Gastroesophageal sphincter (tissue), 4 donors: ENCODE measurements at regions not wholly inside any gene's neighbourhood (a gene's known extent, or its start where the extent isn't known, plus 50 kb on each side); places are given as distances from the start of the nearest gene placed in this dataset.

ENCODE experiments used
- ATAC-seq: fragments of 150-250 bp; one replicate; pipeline ENCODE4 v1.9.1; 2016; ENCODE audit warnings: mild to moderate bottlenecking, moderate library complexity
- H3K27ac ChIP-seq, 4 donors: fragments of 200-600 bp; sonication (generic) in 3 of 4; 1 replicate in 3 of 4; 2 replicates in 1 of 4; pipeline ENCODE4 v1.5.1; 2016 to 2019
- H3K27me3 ChIP-seq: fragments of 200-600 bp; sonication (generic); one replicate; pipeline ENCODE4 v1.5.1; 2019
- H3K36me3 ChIP-seq, 2 donors: fragments of 200-600 bp; sonication (generic); one replicate each; pipeline ENCODE4 v1.5.1; 2019; ENCODE audit warnings: control low read depth in 1 of 2
- H3K4me1 ChIP-seq, 3 donors: fragments of 200-600 bp; sonication (generic); 1 replicate in 2 of 3; 2 replicates in 1 of 3; pipeline ENCODE4 v1.5.1; 2016 to 2019; ENCODE audit warnings: control low read depth in 2 of 3
- H3K4me3 ChIP-seq, 2 donors: fragments of 200-600 bp; sonication (generic); one replicate each; pipeline ENCODE4 v1.5.1; 2019; ENCODE audit warnings: mild to moderate bottlenecking in 1 of 2, moderate library complexity in 1 of 2
- H3K9me3 ChIP-seq, 3 donors: fragments of 200-600 bp; sonication (generic); one replicate each; pipeline ENCODE4 v1.5.1; 2017 to 2019; ENCODE audit warnings: control low read depth in 2 of 3
- EP300 ChIP-seq: sonication (generic); formaldehyde crosslinking; IDR thresholded peaks from one replicate; pipeline ENCODE4 v1.6.1; 2017; ENCODE audit warnings: antibody characterized with exemption, mild to moderate bottlenecking
- POLR2A ChIP-seq, 2 donors: fragments of 450-650 bp; IDR thresholded peaks; one replicate each; pipeline ENCODE4 v1.6.1; 2017; ENCODE audit warnings: antibody characterized with exemption in 2 of 2, mild to moderate bottlenecking in 2 of 2, moderate library complexity in 1 of 2
- POLR2AphosphoS5 ChIP-seq: sonication (generic); formaldehyde crosslinking; IDR thresholded peaks from one replicate; pipeline ENCODE4 v1.6.1; 2017; ENCODE audit warnings: antibody characterized with exemption
- whole genome bisulfite sequencing, 2 donors: methylation state at CpG; one replicate each; pipeline ENCODE4 v1.1.5; 2018; ENCODE audit warnings: low coverage in 1 of 2; 5-methylcytosine and 5-hydroxymethylcytosine counted together
- TF ChIP-seq, protein P1 (sequence below), 4 experiments: fragments of 200-600 bp in 2 of 4; fragments of 450-650 bp in 2 of 4; sonication (generic) in 1 of 4; IDR thresholded peaks; one replicate each; pipeline ENCODE4 v1.5.1; 2017 to 2019; ENCODE audit warnings: antibody characterized with exemption in 4 of 4, mild to moderate bottlenecking in 2 of 4, moderate library complexity in 2 of 4

DNA sequence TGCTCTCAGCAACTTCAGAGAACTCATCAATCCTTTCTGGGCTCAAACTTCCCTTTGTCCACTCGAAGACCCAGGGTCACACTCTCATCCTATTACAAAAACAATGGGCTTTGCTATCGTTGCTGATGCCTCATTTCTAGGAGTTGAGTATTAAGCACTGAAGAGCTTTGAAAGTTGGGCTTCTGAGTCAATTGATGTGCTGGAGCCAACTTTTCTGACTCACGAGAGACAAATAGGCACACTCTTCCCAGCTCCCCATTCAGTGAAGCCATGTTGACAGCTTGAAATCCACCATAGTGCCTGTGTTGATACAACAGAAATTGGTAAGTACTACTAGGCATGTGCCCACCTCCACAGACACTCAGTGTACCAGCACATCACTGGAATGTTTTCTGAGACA is 97.5 kb upstream of the PRSS58 start:
- no peak for TF ChIP-seq POLR2A (IDR thresholded peaks at IDR 0.05)
- no peak for TF ChIP-seq POLR2AphosphoS5
- TF ChIP-seq, protein P1, sequence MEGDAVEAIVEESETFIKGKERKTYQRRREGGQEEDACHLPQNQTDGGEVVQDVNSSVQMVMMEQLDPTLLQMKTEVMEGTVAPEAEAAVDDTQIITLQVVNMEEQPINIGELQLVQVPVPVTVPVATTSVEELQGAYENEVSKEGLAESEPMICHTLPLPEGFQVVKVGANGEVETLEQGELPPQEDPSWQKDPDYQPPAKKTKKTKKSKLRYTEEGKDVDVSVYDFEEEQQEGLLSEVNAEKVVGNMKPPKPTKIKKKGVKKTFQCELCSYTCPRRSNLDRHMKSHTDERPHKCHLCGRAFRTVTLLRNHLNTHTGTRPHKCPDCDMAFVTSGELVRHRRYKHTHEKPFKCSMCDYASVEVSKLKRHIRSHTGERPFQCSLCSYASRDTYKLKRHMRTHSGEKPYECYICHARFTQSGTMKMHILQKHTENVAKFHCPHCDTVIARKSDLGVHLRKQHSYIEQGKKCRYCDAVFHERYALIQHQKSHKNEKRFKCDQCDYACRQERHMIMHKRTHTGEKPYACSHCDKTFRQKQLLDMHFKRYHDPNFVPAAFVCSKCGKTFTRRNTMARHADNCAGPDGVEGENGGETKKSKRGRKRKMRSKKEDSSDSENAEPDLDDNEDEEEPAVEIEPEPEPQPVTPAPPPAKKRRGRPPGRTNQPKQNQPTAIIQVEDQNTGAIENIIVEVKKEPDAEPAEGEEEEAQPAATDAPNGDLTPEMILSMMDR (IDR thresholded peaks at IDR 0.05): no peak
- TF ChIP-seq EP300: no peak
- WGBS, 2 donors: 24 to 54% methylated on average over 2 to 3 of the region's 3 CpGs
- ATAC-seq: no peak
- Histone ChIP-seq H3K27me3 (peaks cover 6% of the 10 kb centered on the region), H3K9me3 (no peaks in the 10 kb centered on the region), H3K27ac (no peak overlapping the region), H3K4me3 (no peak overlapping the region), H3K4me1 (no peaks in the 10 kb centered on the region), H3K36me3 (no peaks in the 10 kb centered on the region)

DNA sequence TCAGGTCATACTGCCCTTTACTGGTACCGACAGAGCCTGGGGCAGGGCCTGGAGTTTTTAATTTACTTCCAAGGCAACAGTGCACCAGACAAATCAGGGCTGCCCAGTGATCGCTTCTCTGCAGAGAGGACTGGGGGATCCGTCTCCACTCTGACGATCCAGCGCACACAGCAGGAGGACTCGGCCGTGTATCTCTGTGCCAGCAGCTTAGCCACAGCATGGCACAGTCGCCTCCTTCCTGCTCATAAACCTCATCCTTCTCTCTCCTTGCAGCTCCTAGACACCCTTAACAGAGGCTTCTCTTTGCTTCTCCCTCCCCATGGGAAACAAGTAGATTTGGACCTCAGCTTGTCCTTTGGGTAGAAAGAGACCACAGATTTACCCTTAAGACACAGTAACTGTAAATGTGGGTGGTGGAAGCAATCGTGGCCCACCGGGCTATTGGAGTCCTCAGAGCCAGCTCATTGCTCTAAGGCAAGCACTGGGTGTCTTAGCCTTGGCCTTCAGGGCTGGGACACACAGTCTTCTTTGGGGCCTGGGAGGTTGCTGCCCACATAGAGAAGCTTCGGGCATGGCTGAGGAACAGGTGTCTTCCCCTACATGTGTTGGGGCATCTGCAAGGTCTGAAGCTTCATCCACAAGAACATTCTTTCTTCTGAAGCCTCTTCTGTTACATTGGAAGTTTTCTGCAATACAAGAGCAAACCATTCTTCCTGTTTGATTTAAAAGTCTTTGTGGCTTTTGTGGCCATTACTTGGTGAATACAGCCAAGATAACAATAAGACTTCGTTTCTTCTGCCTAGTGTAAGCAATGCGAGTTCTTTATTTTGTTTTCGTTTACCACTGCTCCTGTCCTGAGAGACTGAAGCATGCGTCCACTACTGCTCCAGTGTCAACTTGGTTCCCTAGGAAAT is 95.5 kb upstream of the PRSS58 start:
- no peaks in the 10 kb centered on the region for H3K36me3 ChIP-seq
- 69% methylated on average over 11 to 14 of the region's 15 CpGs for whole genome bisulfite sequencing, 2 donors
- no peak overlapping the region for H3K27ac ChIP-seq
- no peaks in the 10 kb centered on the region for H3K9me3 ChIP-seq
- no peak for ATAC-seq
- no peak overlapping the region for H3K4me3 ChIP-seq
- TF ChIP-seq POLR2A (IDR thresholded peaks at IDR 0.05): no peak
- H3K4me1 ChIP-seq: no peaks in the 10 kb centered on the region
- H3K27me3 ChIP-seq: peaks cover 11% of the 10 kb centered on the region

DNA sequence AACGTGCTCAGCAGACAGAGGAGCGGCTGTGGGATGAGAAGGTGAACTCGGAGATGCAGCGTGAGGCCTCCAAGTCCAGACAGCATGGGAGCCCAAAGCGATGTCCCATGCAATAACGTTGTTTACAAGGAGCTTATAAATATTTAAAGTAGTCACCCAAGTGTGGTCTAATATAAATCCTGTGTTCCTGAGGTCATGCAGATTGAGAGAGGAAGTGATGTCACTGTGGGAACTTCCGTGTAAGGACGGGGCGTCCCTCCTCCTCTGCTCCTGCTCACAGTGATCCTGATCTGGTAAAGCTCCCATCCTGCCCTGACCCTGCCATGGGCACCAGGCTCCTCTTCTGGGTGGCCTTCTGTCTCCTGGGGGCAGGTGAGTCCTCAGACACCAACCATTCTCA is 94.7 kb upstream of the PRSS58 start:
- H3K36me3 ChIP-seq: no peaks in the 10 kb centered on the region
- no peaks in the 10 kb centered on the region for H3K4me1 ChIP-seq
- H3K4me3 ChIP-seq: no peak overlapping the region
- no peak for ATAC-seq
- peaks cover 11% of the 10 kb centered on the region for H3K27me3 ChIP-seq
- H3K9me3 ChIP-seq: no peaks in the 10 kb centered on the region
- no peak overlapping the region for H3K27ac ChIP-seq
- WGBS, 2 donors: 62 to 67% methylated on average over 4 to 9 of the region's 9 CpGs
- no peak for TF ChIP-seq POLR2AphosphoS5
- TF ChIP-seq, protein P1 (IDR thresholded peaks at IDR 0.05): no peak
- no peak for TF ChIP-seq POLR2A (IDR thresholded peaks at IDR 0.05)
- TF ChIP-seq EP300: no peak

DNA sequence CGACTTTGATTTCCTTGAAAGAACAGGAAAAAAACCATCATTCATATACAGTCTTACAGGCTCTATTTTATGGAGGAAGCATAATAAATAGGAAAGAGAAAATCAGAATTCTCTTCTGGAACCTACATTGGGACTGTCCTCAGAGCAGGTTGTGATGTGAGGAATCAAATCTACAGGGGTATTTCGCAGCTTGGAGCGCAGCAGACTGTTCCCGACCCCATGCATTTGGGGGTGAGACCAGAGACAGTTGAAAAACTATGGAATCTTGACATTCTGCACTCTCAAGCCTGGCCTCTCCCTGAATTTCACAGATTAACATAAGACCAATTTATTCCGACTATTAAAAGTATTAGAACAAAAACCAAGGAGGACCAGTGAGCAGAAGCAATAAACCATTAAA is 93.3 kb upstream of the PRSS58 start:
- no peaks in the 10 kb centered on the region for H3K9me3 ChIP-seq
- TF ChIP-seq POLR2A (IDR thresholded peaks at IDR 0.05) (no peak), POLR2AphosphoS5 (no peak), EP300 (no peak)
- TF ChIP-seq, protein P1 (IDR thresholded peaks at IDR 0.05): no peak
- H3K27ac ChIP-seq: no peak overlapping the region
- H3K4me1 ChIP-seq: no peaks in the 10 kb centered on the region
- peaks cover 11% of the 10 kb centered on the region for H3K27me3 ChIP-seq
- WGBS, 2 donors: 57 to 80% methylated on average over 5 of the region's 5 CpGs
- no peaks in the 10 kb centered on the region for H3K36me3 ChIP-seq
- ATAC-seq: no peak
- no peak overlapping the region for H3K4me3 ChIP-seq

DNA sequence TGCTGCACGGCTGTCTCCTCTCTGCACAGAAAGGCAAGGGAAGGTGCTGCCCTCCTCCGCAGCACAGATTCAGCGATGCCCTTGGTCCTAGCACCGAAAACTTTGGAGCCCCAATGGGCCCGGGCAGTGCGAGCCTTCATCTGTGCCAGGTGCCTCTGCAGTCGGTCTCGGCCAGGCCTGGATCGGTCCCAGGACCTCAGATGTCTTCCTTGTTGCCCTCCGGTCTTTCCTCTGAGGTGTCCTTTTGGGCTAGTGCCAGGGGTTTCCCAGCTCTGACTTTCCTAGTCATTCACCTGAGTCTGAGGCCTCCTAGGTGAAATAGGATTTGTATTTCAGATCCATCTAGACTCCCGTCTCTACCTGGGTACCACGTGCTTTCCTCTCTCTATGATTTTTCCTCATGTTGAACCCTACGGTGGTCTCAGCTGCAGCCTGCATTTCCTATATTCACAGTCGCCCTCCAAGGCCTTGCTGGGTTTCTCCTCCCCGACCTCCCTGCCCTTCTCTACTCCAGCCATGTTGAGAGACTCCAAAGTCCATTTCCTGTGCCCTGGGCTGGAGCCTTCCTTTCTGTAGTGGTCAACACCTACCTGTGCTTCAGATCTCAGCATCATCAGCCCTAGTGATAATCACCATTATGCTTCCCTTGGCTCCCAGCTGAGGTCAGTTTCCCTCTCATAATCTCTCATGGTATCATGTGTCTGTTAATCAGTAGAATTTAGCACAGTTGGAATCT is 92.0 kb upstream of the PRSS58 start:
- H3K4me1 ChIP-seq: no peaks in the 10 kb centered on the region
- H3K36me3 ChIP-seq: no peaks in the 10 kb centered on the region
- no peaks in the 10 kb centered on the region for H3K9me3 ChIP-seq
- ATAC-seq: no peak
- peaks cover 11% of the 10 kb centered on the region for H3K27me3 ChIP-seq
- TF ChIP-seq POLR2AphosphoS5: no peak
- TF ChIP-seq EP300: no peak
- no peak for TF ChIP-seq POLR2A (IDR thresholded peaks at IDR 0.05)
- TF ChIP-seq, protein P1 (IDR thresholded peaks at IDR 0.05): no peak
- 83 to 84% methylated on average over 6 to 9 of the region's 15 CpGs for WGBS, 2 donors
- no peak overlapping the region for H3K27ac ChIP-seq
- H3K4me3 ChIP-seq: no peak overlapping the region
